Tibial nerve (tissue), 3 donors: ENCODE measurements at regions not wholly inside any gene's neighbourhood (a gene's known extent, or its start where the extent isn't known, plus 50 kb on each side); places are given as distances from the start of the nearest gene placed in this dataset.

Experiments used
- CTCF ChIP-seq, 5 experiments: fragments of 200-600 bp in 3 of 5; fragments of 450-650 bp in 2 of 5; sonication (generic) in 3 of 5; IDR thresholded peaks; one replicate each; pipeline ENCODE4 v1.5.1; 2016 to 2019; ENCODE audit warnings: antibody characterized with exemption in 5 of 5, mild to moderate bottlenecking in 3 of 5, moderate library complexity in 2 of 5
- POLR2A ChIP-seq, 2 donors: fragments of 450-650 bp; IDR thresholded peaks; one replicate each; pipeline ENCODE4 v1.6.1; 2017; ENCODE audit warnings: antibody characterized with exemption in 2 of 2, mild to moderate bottlenecking in 2 of 2, moderate library complexity in 2 of 2

- TF ChIP-seq CTCF (IDR thresholded peaks at IDR 0.05) (no peak), POLR2A (IDR thresholded peaks at IDR 0.05) (no peak)
Measured at GRCh38 chr5:159658266-159658925, 257.9 kb upstream of the ADRA1B start.
